SU-DHL-6 (cell line): ENCODE measurements at regions not wholly inside any gene's neighbourhood (a gene's known extent, or its start where the extent isn't known, plus 50 kb on each side); places are given as distances from the start of the nearest gene placed in this dataset.

Experiments used
- H2AFZ ChIP-seq: fragments of 200-600 bp; sonication (generic); 2 replicates; pipeline ENCODE4 v1.6.1; 2014; ENCODE audit warnings: low read depth, mild to moderate bottlenecking, moderate library complexity, mixed read lengths, antibody characterized with exemption, low read length; ENCODE audit not compliant: severe bottlenecking
- H3F3A ChIP-seq: fragments of 200-600 bp; shearing (Covaris generic); 2 replicates; pipeline ENCODE4 v1.6.0; 2016; ENCODE audit warnings: antibody characterized with exemption, mild to moderate bottlenecking; ENCODE audit not compliant: insufficient read depth
- H3K27ac ChIP-seq: fragments of 200-600 bp; sonication (generic); 2 replicates; pipeline ENCODE4 v1.5.1; 2016; ENCODE audit warnings: low read depth, mild to moderate bottlenecking, low read length, moderate library complexity, mixed read lengths
- H3K27me3 ChIP-seq: fragments of 200-600 bp; sonication (generic), shearing (Covaris generic); 2 replicates; pipeline ENCODE4 v1.6.0; 2014; ENCODE audit warnings: mild to moderate bottlenecking, low read length
- H3K36me3 ChIP-seq: fragments of 200-600 bp; sonication (generic); 2 replicates; pipeline ENCODE4 v1.6.1; 2014; ENCODE audit warnings: mild to moderate bottlenecking, low read length, mixed read lengths
- H3K4me2 ChIP-seq: fragments of 300-600, 200-600 bp; shearing (Covaris generic), sonication (generic); 2 replicates; pipeline ENCODE4 v1.6.0; 2014; ENCODE audit warnings: low read length, low read depth, mild to moderate bottlenecking; ENCODE audit not compliant: poor library complexity, severe bottlenecking
- H3K4me3 ChIP-seq: fragments of 200-600 bp; sonication (generic); 2 replicates; pipeline ENCODE4 v1.5.1; 2014; ENCODE audit warnings: antibody characterized with exemption, low read length, mild to moderate bottlenecking, mixed read lengths; ENCODE audit not compliant: insufficient read depth, poor library complexity, severe bottlenecking
- H3K79me2 ChIP-seq: fragments of 200-600 bp; sonication (generic); 2 replicates; pipeline ENCODE4 v1.6.1; 2014; ENCODE audit warnings: mild to moderate bottlenecking, low read length, moderate library complexity; ENCODE audit not compliant: insufficient read depth
- H3K9ac ChIP-seq: fragments of 200-600 bp; sonication (generic); 2 replicates; pipeline ENCODE4 v1.7.0; 2014; ENCODE audit warnings: mild to moderate bottlenecking, low read length
- H3K9me2 ChIP-seq: fragments of 200-600 bp; sonication (generic); replicated peaks from 2 replicates; pipeline ENCODE4 v1.6.1; 2014; ENCODE audit warnings: low read length; ENCODE audit not compliant: insufficient read depth
- H3K9me3 ChIP-seq: fragments of 200-600 bp; sonication (generic); 2 replicates; pipeline ENCODE4 v1.6.1; 2014; ENCODE audit warnings: low read length, mixed read lengths; ENCODE audit not compliant: insufficient read depth
- H4K20me1 ChIP-seq: fragments of 200-600 bp; sonication (generic); 2 replicates; pipeline ENCODE4 v1.6.1; 2014; ENCODE audit warnings: low read depth, mild to moderate bottlenecking, antibody characterized with exemption, low read length, moderate library complexity, mixed read lengths
- EZH2phosphoT487 ChIP-seq: fragments of 200-600 bp; sonication (generic), shearing (Covaris generic); conservative IDR thresholded peaks from 2 replicates; pipeline ENCODE4 v1.6.1; 2018; ENCODE audit warnings: mild to moderate bottlenecking, antibody characterized with exemption, low read length, moderate library complexity, mixed read lengths
- TF ChIP-seq, protein P1 (sequence below): fragments of 200-600 bp; sonication (generic); IDR thresholded peaks from one replicate; pipeline ENCODE4 v1.5.1; 2017; ENCODE audit warnings: antibody characterized with exemption, mild to moderate bottlenecking, low read length, moderate library complexity; ENCODE audit not compliant: insufficient read depth, poor library complexity, severe bottlenecking

DNA sequence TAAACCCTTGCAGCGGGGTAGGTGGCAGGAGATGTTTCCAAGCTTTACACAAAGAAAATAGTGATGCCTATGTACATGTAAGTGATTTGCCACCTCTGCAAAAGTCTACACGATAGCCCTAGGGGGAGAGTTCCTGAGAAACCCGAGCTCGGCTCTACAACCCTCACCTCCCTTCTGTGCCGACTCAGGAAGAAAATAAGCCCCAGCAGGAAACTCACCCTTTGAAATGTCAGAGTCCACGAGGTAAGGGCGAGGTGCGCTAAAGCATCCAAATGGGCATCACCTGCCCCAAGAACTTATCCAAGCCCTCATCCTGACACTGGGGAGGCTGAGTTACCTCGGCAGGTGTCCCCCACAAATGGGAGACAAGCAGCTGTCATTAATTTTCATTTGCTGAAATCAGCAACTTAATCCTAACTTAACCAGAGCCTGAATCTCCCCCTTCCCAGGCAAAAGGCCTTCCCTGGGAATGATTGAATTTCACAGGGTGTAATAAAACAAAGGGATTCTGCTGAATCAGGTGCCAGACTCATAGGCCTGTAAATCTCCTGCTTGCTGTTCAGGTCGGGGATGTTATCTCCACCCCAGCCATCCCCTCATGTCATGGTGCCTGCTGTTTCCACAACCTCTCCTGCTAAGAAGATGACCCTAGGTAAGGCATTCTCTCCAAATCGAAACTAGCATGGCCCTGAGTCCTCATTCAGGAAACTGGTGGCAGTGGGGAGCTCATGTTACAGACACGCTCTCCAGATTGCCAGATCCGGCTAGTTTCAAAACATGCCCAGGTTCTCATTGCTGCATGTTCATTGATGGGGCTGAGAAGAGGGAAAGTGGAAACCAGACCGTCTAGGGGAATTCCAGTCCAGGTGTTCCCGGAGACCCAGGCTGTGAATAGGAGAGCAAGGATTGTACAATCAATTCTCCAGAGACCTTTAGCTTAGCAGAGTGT is 105.3 kb upstream of the KIRREL3 start:
- Histone ChIP-seq H3K4me3 (no peak overlapping the region), H3K9me3 (no peaks in the 10 kb centered on the region), H3K9me2 (no peaks in the 10 kb centered on the region), H3K27ac (no peak overlapping the region), H2AFZ (no peak overlapping the region), H3K4me2 (no peak overlapping the region), H4K20me1 (no peaks in the 10 kb centered on the region), H3K79me2 (no peaks in the 10 kb centered on the region), H3K36me3 (no peaks in the 10 kb centered on the region), H3K27me3 (no peaks in the 10 kb centered on the region), H3F3A (no peaks in the 10 kb centered on the region), H3K9ac (no peak overlapping the region)
- no peak for TF ChIP-seq EZH2phosphoT487
- TF ChIP-seq, protein P1, sequence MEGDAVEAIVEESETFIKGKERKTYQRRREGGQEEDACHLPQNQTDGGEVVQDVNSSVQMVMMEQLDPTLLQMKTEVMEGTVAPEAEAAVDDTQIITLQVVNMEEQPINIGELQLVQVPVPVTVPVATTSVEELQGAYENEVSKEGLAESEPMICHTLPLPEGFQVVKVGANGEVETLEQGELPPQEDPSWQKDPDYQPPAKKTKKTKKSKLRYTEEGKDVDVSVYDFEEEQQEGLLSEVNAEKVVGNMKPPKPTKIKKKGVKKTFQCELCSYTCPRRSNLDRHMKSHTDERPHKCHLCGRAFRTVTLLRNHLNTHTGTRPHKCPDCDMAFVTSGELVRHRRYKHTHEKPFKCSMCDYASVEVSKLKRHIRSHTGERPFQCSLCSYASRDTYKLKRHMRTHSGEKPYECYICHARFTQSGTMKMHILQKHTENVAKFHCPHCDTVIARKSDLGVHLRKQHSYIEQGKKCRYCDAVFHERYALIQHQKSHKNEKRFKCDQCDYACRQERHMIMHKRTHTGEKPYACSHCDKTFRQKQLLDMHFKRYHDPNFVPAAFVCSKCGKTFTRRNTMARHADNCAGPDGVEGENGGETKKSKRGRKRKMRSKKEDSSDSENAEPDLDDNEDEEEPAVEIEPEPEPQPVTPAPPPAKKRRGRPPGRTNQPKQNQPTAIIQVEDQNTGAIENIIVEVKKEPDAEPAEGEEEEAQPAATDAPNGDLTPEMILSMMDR, result no peak

DNA sequence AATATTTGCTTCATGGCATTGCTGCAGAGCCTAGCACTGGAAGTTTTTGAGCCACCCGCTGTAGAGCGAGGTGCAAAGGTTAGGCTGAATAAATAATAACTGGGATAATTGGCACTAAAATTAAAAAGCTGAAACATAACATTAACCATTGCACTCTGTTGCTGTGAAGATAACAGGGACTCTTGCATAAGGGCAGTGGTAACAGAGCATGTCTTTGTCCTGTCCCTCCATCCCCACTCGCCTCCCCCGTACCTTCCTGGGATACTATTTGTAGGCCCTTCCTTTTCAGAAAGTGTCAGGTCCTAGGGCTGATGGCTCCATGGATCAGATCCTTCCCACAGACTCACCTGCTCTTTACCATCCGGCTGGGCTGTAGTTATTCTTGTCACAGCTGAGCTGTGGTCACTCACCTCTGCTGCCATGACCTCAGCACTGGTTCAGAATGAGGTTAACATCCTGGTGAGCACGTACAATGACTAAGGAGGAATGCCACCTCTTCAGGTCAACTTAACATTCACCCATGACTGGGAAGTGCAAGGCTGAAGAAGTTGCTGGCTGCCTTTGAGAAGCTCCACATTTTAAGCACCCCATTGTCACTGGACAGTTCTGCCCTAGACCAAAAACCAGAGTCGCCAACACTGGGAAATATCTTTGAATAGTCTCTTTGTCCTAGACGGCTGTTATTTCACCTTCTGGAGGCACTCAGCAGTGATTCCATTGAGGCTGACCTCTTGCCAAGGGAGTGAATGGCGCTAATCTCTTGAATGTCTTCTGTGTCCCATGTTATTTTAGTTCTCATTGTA is 103.2 kb upstream of the KIRREL3 start:
- no peaks in the 10 kb centered on the region for H3K27me3 ChIP-seq
- no peaks in the 10 kb centered on the region for H3F3A ChIP-seq
- H3K79me2 ChIP-seq, result no peaks in the 10 kb centered on the region

DNA sequence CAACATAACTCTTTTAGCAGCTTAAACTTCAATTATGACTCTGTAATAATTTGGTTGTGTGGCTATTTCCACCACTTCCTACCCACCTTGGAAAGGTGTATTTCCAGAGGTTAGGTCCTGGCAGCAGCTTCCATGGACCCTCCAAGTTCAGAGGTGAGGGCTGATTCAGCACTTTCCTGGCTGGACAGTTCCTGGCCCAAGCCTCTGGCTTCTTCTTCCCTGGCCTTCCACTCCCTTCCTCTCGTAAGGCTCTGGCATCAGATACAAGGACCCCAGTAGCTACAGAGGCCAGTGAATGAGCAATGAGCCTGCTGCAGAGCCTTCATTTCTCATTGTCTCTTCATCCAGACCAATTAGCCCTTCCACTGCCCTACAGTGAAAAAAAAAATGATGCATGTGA is 98.1 kb upstream of the KIRREL3 start:
- no peaks in the 10 kb centered on the region for H3F3A ChIP-seq
- no peaks in the 10 kb centered on the region for H3K79me2 ChIP-seq
- TF ChIP-seq, protein P1, result no peak
- TF ChIP-seq EZH2phosphoT487, result no peak
- H3K4me2 ChIP-seq, result no peak overlapping the region
- H3K9me2 ChIP-seq, result no peaks in the 10 kb centered on the region
- no peak overlapping the region for H3K9ac ChIP-seq
- no peak overlapping the region for H3K27ac ChIP-seq
- H4K20me1 ChIP-seq, result no peaks in the 10 kb centered on the region
- H3K9me3 ChIP-seq, result no peaks in the 10 kb centered on the region
- H3K4me3 ChIP-seq, result no peak overlapping the region
- no peak overlapping the region for H2AFZ ChIP-seq
- no peaks in the 10 kb centered on the region for H3K36me3 ChIP-seq
- no peaks in the 10 kb centered on the region for H3K27me3 ChIP-seq

More for the DNA sequence above, 103.2 kb upstream of the KIRREL3 start:
- Histone ChIP-seq H4K20me1 (no peaks in the 10 kb centered on the region), H3K9me3 (no peaks in the 10 kb centered on the region), H3K9ac (no peak overlapping the region), H3K36me3 (no peaks in the 10 kb centered on the region), H3K27ac (no peak overlapping the region), H3K9me2 (no peaks in the 10 kb centered on the region), H2AFZ (no peak overlapping the region), H3K4me2 (no peak overlapping the region), H3K4me3 (no peak overlapping the region)
- TF ChIP-seq EZH2phosphoT487, result no peak
- TF ChIP-seq, protein P1, result no peak
